Type B pancreatic cell (in vitro differentiated cells): ENCODE measurements at regions not wholly inside any gene's neighbourhood (a gene's known extent, or its start where the extent isn't known, plus 50 kb on each side); places are given as distances from the start of the nearest gene placed in this dataset.

Experiments
- DNase-seq: peaks from one replicate; pipeline ENCODE4 v3.0.0; 2021; ENCODE audit warnings: mixed read lengths; ENCODE audit not compliant: unreplicated experiment; ENCODE audit errors: extremely low spot score
- H3K27ac Mint-ChIP-seq: 2 replicates; pipeline ENCODE4 v1.8.0; 2021; ENCODE audit warnings: mild to moderate bottlenecking, mixed read lengths
- H3K27me3 Mint-ChIP-seq: 2 replicates; pipeline ENCODE4 v1.8.0; 2021; ENCODE audit warnings: mixed read lengths
- H3K36me3 Mint-ChIP-seq: 2 replicates; pipeline ENCODE4 v1.8.0; 2021; ENCODE audit warnings: mixed read lengths
- H3K4me1 Mint-ChIP-seq: one replicate; pipeline ENCODE4 v1.8.0; 2021; ENCODE audit warnings: mixed read lengths; ENCODE audit not compliant: unreplicated experiment
- H3K4me3 Mint-ChIP-seq: 2 replicates; pipeline ENCODE4 v1.8.0; 2021; ENCODE audit warnings: mild to moderate bottlenecking, mixed read lengths
- H3K9me3 Mint-ChIP-seq: 2 replicates; pipeline ENCODE4 v1.8.0; 2021; ENCODE audit warnings: mixed read lengths
- TF ChIP-seq, protein P1 (sequence below): fragments of 200-600 bp; sonication (generic); conservative IDR thresholded peaks from 2 replicates; pipeline ENCODE4 v1.5.0; 2021; ENCODE audit warnings: antibody characterized with exemption, mild to moderate bottlenecking

DNA sequence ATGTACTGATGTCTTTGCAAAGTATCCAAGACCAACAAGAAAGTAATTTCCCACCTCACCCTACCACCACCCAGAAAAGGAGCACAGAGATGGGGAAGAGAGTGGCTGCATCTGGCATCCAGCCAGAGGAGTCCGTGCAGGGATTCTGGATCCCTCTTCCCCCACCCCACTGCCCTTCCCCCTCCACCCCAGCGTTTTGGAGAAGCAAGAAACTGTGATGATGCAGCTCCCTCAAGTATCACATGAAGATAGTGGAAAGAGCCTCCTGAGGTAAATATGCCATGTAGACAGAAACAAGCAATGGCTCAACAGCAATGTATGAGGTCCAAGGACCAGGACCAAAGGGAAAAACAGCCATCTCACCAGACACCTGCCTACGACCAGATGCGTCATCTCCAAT lies 153.8 kb downstream of the DEPDC1B start:
- TF ChIP-seq, protein P1, sequence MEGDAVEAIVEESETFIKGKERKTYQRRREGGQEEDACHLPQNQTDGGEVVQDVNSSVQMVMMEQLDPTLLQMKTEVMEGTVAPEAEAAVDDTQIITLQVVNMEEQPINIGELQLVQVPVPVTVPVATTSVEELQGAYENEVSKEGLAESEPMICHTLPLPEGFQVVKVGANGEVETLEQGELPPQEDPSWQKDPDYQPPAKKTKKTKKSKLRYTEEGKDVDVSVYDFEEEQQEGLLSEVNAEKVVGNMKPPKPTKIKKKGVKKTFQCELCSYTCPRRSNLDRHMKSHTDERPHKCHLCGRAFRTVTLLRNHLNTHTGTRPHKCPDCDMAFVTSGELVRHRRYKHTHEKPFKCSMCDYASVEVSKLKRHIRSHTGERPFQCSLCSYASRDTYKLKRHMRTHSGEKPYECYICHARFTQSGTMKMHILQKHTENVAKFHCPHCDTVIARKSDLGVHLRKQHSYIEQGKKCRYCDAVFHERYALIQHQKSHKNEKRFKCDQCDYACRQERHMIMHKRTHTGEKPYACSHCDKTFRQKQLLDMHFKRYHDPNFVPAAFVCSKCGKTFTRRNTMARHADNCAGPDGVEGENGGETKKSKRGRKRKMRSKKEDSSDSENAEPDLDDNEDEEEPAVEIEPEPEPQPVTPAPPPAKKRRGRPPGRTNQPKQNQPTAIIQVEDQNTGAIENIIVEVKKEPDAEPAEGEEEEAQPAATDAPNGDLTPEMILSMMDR = no peak
- Mint-ChIP-seq H3K36me3 (no peaks in the 10 kb centered on the region), H3K27ac (no peak overlapping the region), H3K9me3 (peaks cover 5% of the 10 kb centered on the region), H3K27me3 (no peaks in the 10 kb centered on the region), H3K4me3 (no peak overlapping the region), H3K4me1 (peaks cover 13% of the 10 kb centered on the region)
- DNase-seq = no peak

DNA sequence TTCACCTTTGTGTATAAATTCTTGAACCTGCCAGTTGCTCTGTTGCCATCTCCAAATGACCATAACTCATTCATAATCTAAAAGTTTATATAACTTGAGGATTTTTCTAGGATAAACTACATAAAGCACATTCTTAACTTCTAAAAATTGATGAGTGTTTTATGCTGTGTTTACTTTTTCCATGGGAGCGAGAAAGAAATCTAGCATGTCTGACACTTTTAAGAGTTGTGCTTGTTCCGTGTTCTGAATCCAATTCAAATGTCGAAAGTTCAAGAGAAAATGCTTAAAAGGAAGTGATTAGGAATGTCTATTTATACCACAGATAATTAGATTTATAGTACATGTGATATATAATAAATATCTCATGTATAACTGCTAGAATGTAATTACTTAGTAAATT lies 154.4 kb downstream of the DEPDC1B start:
- H3K4me1 Mint-ChIP-seq = peaks cover 13% of the 10 kb centered on the region
- DNase-seq = no peak
- no peak overlapping the region for H3K27ac Mint-ChIP-seq
- no peaks in the 10 kb centered on the region for H3K36me3 Mint-ChIP-seq
- H3K27me3 Mint-ChIP-seq = no peaks in the 10 kb centered on the region
- TF ChIP-seq, protein P1 = no peak
- H3K9me3 Mint-ChIP-seq = peaks cover 5% of the 10 kb centered on the region
- H3K4me3 Mint-ChIP-seq = no peak overlapping the region

DNA sequence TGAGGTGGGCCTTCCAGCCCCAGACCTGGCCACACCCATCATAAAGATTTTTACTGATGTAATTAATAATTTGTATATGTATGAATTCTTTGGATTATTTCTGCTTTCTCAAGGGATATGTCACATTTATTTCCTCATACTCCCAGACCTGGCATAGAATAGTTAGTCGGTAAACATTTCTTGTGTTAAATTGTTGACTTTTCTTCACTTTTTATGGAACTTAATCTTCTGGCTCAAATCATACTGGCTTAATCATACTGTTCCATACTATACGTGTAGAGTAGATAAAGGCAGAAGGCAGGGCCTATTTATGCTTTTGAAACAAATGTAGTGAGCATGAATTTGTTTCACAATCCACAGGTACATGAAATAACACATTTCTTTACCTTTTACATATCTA lies 155.8 kb downstream of the DEPDC1B start:
- Mint-ChIP-seq H3K4me1 (peaks cover 17% of the 10 kb centered on the region), H3K27ac (no peak overlapping the region), H3K36me3 (no peaks in the 10 kb centered on the region), H3K4me3 (no peak overlapping the region), H3K9me3 (peaks cover 5% of the 10 kb centered on the region), H3K27me3 (no peaks in the 10 kb centered on the region)
- no peak for DNase-seq
- TF ChIP-seq, protein P1 = no peak

DNA sequence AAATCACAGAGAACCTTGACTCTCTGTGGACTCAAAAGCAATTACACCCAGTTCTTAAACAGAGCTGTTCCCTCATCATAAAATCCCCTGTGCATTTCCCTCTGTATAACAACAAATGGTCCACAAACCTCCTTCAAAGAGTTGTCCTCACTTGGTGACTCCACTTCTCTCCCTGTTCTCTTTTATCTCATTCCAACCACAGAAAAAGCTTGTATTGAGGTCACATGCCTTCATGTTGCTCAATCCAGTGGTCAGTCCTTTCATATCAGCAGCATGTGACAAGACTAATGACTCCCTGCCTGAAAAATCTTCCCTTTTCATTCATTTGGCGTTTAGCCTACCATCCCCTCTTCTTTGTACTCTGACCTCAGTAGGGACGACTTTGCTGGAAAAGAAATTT lies 158.0 kb downstream of the DEPDC1B start:
- TF ChIP-seq, protein P1 = no peak
- H3K4me3 Mint-ChIP-seq = peak overlapping the region; percentile 16
- H3K36me3 Mint-ChIP-seq = no peaks in the 10 kb centered on the region
- DNase-seq = no peak
- H3K9me3 Mint-ChIP-seq = peaks cover 5% of the 10 kb centered on the region
- no peak overlapping the region for H3K27ac Mint-ChIP-seq
- peaks cover 19% of the 10 kb centered on the region for H3K4me1 Mint-ChIP-seq
- no peaks in the 10 kb centered on the region for H3K27me3 Mint-ChIP-seq

DNA sequence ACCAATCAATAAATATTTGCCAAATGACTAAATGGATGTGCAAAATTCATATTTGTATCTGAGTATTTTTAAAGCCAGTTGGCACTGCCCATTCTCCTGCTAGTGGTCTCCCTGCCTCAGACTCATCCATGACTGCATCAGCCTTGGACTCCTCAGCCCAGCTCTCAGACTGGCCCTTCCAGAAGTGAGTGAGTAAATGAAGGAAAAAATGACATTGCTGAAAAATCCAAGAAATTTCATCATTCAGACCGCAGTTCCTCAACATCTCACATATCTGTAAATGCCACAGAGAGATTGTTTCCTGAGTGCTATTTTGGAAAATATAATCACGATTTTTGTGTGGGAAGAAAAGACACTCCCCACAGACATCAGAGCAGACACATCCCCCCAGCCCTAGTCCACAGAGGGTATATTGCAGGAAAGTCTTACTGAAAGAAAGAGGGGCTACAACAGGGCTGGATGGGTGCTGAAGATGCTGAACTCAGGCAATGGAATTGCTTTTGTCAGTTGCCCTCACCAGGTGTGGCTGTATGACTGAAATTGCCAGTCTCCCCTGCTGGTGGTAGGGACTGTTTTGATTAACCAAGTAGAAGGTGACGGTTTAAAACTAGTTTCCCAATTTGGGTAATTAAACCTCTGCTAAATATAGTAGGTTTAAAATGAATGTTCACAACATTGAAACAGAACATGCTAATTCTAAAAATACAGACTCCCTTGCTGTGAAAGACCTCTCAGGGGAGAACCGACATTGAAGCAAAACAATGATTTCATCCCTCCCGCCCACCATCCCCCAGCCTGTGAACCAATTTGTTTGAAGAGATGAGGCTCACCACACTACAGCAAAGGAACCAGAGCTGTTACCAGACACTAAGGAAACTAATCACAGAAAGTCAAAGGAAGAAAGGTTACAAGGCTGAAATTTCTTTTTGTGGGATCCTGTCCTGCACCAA lies 158.8 kb downstream of the DEPDC1B start:
- H3K27me3 Mint-ChIP-seq = no peaks in the 10 kb centered on the region
- H3K4me1 Mint-ChIP-seq = peaks cover 19% of the 10 kb centered on the region
- H3K27ac Mint-ChIP-seq = no peak overlapping the region
- TF ChIP-seq, protein P1 = no peak
- DNase-seq = no peak
- peaks cover 5% of the 10 kb centered on the region for H3K9me3 Mint-ChIP-seq
- H3K36me3 Mint-ChIP-seq = no peaks in the 10 kb centered on the region
- no peak overlapping the region for H3K4me3 Mint-ChIP-seq
